ENCODE measurements at regions not wholly inside any gene's neighbourhood (a gene's known extent, or its start where the extent isn't known, plus 50 kb on each side); places are given as distances from the start of the nearest gene placed in this dataset.

DNA sequence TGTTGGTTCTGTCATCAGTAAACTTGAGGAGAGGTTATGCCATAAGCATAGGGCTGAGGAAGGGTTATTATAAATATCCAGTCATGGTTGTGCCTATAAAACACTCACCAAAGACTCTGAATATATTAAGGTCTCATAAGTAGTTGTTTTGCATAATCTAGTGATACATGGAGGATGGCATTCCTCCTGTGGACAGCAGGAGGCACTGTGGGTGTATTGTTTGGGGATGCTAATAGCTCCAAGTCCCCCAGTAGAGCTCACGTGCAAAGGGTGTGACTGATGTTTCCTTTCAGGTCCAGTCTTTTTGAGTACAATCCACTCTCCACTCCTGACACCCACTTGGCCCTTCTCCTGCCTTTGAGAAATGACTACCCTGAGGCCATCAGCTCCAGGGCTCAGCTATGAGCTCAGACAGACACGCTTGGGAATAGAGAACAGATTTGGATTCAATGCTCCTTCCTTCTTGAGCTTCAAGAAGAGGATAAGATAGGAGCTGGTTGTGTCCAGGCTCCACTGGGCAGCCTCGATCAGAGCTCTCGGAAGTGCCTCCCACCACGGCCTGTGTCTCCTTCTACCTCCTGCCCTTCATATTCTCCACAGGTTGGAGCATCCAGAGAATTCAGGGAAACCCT, 85.2 kb upstream of the IGLL5 start:
- TF ChIP-seq, protein P1, sequence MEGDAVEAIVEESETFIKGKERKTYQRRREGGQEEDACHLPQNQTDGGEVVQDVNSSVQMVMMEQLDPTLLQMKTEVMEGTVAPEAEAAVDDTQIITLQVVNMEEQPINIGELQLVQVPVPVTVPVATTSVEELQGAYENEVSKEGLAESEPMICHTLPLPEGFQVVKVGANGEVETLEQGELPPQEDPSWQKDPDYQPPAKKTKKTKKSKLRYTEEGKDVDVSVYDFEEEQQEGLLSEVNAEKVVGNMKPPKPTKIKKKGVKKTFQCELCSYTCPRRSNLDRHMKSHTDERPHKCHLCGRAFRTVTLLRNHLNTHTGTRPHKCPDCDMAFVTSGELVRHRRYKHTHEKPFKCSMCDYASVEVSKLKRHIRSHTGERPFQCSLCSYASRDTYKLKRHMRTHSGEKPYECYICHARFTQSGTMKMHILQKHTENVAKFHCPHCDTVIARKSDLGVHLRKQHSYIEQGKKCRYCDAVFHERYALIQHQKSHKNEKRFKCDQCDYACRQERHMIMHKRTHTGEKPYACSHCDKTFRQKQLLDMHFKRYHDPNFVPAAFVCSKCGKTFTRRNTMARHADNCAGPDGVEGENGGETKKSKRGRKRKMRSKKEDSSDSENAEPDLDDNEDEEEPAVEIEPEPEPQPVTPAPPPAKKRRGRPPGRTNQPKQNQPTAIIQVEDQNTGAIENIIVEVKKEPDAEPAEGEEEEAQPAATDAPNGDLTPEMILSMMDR (IDR thresholded peaks at IDR 0.05) = no peak
- TF ChIP-seq POLR2A (IDR thresholded peaks at IDR 0.05) (no peak), EP300 (IDR thresholded peaks at IDR 0.05) (no peak)

Measured in ovary (tissue), 3 donors.